Ammon's horn (tissue), 1 donor: ENCODE measurements at regions not wholly inside any gene's neighbourhood (a gene's known extent, or its start where the extent isn't known, plus 50 kb on each side); places are given as distances from the start of the nearest gene placed in this dataset.

ENCODE experiments used
- DNase-seq: peaks from one replicate; pipeline ENCODE4 v3.0.0-alpha.2; 2016; ENCODE audit warnings: low spot score

- DNase-seq, result no peak
Measured at GRCh38 chr6:166842607-166843006, 113.7 kb downstream of the RNASET2 start.

DNA sequence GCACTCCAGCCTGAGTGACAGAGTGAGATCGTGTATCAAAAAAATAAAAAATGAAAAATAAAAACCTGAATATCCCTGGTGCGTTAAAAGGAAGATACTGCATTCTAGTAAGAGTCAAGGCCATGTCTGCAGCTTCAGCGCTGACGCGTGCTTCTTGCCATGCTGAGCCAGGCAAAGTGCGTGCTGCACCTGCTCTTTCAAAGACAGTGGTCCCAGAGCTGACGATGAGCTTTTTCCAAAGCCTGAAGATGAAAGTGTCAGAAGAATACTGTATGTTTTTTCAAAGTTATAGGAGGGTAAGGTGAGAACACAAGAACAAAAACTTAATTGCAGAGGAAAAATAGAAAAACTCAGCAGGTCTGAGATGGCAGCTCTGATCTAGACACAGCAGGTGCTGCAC is 115.1 kb downstream of the RNASET2 start:
- no peak for DNase-seq

DNA sequence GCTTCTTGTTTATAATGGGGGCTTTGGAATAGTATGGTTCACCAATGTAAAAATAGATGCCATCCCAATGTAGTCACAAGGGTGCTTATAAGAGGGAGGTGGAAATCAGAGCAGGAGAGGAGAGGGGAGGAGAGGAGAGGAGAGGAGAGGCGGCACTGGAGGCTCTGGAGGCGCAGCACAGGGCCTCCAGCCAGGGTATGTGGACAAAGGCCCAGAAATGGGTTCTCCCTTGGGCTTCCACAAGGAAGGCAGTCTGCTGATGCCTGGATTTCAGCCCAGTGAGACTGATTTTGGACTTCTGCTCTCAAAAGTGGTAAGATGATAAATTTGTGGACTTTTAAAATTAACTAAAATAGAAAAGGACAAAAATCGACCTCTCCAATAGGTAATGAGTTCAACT is 116.8 kb downstream of the RNASET2 start:
- no peak for DNase-seq

- DNase-seq, result no peak
Measured at GRCh38 chr6:166838987-166839386, 117.4 kb downstream of the RNASET2 start.

- no peak for DNase-seq
Measured at GRCh38 chr6:166836785-166837718, 119.3 kb downstream of the RNASET2 start.

DNA sequence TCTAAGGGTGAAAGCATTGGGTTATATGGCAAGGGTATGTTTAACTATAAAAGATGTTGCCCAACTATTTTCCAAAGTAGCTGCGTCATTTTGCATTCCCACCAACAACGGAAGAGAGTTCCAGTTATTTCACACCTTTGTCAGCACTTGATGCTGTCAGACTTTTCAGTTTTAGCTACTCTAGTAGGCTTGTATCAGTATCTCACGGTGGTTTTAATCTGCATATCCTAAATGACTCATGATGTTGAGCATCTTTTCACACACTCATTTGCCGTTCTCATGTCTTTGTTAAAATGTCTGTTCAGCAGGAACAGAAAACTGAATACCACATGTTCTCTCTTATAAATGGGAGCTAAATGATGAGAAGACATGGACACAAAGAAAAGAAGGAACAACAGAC is 122.3 kb downstream of the RNASET2 start:
- no peak for DNase-seq

- no peak for DNase-seq
Measured at GRCh38 chr6:166830891-166831363, 125.4 kb downstream of the RNASET2 start.

DNA sequence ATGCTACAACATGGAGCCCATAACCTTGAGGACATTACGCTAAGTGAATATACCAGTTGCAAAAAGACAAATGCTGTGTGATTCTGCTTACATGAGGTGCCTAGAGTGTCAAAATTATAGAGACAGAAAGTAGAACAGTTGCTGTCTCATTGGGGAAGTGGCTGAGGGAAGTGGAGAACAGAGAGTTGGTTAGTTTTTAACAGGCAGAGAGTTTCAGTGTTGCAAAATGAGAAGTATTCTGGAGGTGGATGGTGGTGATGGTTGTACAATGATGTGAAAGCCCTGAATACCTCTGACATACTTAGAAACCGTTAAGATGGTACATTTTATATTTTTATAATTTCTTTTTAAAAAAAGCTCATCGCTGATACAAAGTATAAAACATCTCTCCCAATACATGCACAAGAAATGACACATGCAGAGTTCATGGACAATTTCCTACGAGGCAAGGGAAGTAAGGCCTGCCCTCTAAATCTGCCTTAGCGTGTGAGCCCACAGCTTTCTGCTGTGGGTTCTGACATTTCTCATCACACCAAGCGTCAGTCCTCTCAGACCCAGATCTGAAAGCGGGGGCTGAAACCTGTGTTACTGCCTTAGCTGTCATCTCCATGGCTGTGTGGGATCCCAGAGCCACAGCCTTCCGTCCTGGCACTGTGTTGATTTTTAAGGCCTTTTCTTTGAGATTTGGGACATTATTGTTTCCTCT is 126.0 kb downstream of the RNASET2 start:
- peak; percentile 41 for DNase-seq

DNA sequence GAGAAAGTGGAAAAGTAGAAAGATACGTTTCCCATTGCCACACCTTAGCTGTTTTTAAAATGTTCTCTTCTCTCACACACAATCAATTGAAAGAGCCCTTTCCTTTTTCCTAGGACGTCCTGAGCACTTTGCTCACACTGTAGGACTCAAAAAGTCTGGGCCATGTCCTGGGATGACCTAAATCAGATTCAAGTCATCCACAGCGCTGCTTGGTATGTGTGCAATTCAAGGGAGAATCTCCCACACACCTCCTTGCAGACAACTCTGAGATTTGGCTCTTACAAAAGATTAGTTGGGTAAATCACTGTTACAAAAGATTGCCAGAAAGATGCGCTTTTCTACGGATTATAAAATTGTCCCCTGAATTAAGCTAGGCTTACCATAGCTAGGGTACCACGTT is 130.1 kb downstream of the RNASET2 start:
- no peak for DNase-seq

DNA sequence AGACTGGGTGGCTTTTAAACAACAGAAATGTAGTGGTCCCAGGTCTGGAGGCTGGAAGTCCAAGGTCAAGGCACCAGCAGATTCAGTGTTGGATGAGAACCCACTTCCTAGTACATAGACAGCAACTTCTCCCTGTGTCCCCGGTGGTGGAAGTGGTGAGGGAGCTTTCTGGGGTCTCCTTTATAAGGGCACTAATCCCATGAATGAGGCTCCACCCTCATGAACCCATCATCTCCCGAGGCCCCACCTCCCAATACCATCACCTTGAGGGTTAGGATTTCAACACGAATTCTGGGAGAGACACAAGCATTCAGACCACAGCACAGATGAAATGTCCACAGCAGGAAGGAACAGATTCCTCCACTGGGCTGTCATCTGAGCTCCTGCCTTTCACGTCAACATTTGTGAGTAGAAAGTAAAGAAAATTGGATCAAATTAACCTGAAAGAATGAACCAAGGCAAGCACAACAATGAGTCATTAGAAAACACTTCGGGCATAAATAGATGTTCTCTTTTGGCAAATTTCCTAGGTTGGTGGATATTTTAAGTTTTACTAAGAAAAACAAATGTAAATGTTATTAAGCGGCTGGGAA is 130.7 kb downstream of the RNASET2 start:
- no peak for DNase-seq

GRCh38 chr6:166824880-166825250 is 131.5 kb downstream of the RNASET2 start:
- DNase-seq, result no peak

GRCh38 chr6:166824146-166824879 is 132.0 kb downstream of the RNASET2 start:
- no peak for DNase-seq

DNA sequence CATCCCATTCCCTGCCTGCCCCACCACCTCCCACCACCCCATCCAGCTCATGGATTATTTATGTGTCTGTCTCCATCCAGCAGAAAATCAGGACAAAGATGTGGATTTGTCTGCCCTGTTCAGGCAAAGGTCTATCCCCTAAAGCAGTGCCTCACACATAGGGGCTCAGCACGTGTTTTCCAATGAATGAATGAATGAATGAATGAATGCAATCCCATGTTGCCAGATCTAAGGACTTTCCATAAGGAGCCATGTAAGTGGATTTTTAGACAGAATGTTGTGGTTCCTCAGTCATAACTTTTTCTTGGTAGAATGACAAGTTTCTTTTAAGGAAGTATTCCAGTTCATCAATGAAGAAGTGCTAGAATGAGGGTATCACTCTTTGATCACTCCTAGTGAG is 133.7 kb downstream of the RNASET2 start:
- DNase-seq, result no peak

DNA sequence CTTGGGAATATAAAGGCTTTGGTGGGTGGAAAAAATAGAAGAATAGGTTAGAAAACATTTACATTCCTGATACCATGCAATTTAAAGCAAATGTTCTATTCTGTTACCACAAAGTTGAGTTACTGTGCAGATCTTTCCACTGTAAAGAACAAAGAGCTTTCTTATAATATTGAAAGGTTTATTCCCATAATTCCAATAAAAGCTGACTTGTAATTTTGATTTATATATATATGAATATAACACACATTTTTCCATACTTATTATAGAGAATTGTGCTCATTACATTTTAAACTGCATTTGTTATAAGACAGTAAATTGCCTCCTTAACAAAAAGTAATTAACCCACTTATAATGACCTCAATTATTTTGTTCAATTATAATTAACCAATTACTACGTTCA is 135.9 kb downstream of the RNASET2 start:
- no peak for DNase-seq

- no peak for DNase-seq
Measured at GRCh38 chr6:166820070-166820469, 136.3 kb downstream of the RNASET2 start.

DNA sequence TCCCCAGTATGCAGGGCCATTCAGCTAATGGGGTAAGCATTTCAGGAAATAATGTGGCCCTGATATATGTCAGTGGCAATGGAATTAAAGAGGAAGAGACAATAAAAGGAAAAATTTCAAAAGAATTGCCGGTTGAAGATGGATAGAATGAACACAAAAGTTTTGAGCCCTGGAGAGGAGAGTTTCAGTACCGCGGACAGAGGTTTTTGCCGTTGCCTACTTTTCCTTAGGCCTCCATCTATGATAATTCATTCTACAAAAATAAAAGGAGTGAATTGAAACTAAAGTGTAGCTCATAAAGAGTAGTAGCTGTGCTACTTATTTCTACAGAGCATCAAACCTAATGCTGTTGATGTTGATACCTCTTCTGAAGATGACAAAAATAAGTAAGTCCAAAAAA is 140.7 kb downstream of the RNASET2 start:
- no peak for DNase-seq

DNA sequence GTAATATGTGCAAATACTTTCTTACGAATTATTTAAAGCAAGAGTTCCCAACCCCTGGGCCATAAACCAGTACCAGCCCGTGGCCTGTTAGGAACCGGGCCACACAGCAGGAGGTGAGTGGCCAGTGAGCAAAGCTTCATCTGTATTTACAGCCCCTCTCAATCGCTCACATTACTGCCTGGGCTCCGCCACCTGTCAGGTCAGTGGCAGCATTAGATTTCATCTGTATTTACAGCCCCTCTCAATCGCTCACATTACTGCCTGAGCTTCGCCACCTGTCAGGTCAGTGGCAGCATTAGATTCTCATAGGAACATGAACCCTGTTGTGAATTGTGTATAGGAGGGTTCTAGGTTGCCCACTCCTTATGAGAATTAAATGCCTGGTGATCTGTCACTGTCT is 142.0 kb downstream of the RNASET2 start:
- no peak for DNase-seq

GRCh38 chr6:166813461-166813860 is 142.9 kb downstream of the RNASET2 start:
- no peak for DNase-seq

DNA sequence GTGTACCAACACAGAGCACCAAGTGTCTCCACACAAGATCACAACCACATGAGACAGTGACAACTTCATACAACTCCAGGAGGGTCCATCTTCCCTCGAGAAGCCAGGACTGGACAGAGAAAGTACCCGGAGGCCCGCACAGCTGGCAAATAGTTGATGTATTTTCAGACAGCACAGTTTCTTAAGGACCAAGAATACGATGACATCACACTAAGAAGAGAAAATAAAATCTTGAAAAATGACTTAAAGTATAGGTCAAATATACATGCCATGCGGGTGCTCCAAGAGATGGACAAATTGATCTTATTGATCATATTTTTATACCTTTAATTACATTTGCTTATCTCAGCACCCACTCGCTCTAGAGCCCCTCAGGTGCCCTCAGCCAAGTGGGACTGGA is 145.5 kb downstream of the RNASET2 start:
- no peak for DNase-seq

DNA sequence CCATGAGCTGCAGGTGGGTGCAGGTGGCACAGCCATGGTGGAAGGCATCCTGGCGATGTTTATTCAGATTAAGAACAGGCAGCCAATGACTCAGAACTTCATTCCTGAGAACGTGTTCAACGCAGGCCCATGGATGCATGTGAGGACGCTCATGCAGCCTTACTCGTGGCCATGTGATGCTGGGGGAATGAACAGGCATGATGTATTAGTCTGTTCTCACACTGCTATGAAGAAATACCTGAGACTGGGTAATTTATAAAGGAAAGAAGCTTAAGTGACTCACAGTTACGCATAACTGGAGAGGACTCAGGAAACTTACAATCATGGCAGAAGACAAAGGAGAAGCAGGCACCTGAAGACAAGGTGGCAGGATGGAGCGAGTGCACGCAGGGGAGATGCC is 146.6 kb downstream of the RNASET2 start:
- DNase-seq, result no peak

DNA sequence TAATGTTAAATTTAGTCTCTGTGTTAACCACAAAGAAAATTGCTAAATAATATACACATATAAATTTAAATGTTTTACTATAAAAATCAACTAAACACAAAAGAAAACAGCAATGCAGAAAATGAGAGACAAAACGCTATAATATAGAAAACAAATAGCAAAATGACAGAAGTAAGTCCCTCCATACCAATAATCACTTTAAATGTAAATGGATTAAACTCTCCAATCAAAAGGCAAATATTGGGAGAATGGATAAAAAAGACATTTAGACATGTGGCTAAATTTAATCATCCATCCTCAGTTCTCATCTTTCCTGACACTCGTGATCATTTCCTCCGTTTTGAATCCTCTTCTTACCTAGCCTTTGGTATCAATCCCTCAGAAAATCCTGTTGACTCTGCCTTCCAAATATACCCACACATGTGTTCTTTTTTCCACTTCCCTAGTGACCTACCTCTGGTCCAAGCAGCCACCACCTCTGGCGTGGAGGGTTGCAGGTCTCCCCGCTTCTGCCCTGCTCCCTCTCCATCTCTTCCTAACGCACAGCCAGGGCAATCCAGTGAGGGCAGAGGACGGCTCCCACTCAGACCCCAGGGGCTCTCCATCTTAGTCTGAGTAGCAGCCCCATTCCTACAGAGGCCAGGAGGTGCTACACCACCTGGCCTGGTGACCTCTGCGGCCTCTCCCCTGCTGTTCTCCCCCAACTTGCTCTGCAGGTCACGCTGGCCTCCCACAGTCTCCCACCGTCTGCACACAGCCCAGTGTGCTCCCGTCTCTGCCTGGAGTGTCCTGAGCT is 149.2 kb downstream of the RNASET2 start:
- DNase-seq, result no peak
